Mesenchymal stem cell (in vitro differentiated cells and primary cell): ENCODE measurements at regions not wholly inside any gene's neighbourhood (a gene's known extent, or its start where the extent isn't known, plus 50 kb on each side); places are given as distances from the start of the nearest gene placed in this dataset.

Experiments
- DNase-seq: peaks from one replicate; pipeline ENCODE4 v3.0.0-alpha.2; 2013
- H2AFZ ChIP-seq: one replicate; pipeline ENCODE4 v1.6.1; 2013; ENCODE audit warnings: low read depth, mild to moderate bottlenecking, control low read depth, inconsistent platforms, low read length, moderate library complexity
- H2AK5ac ChIP-seq: 2 replicates; pipeline ENCODE4 v1.6.1; 2013; ENCODE audit warnings: low read length, moderate library complexity, mild to moderate bottlenecking, inconsistent platforms; ENCODE audit not compliant: severe bottlenecking
- H2BK120ac ChIP-seq: one replicate; pipeline ENCODE4 v1.6.1; 2013; ENCODE audit warnings: low read depth, mild to moderate bottlenecking, inconsistent platforms, low read length, moderate library complexity
- H2BK12ac ChIP-seq, 2 experiments: one replicate each; pipeline ENCODE4 v1.6.1; 2013; ENCODE audit warnings: inconsistent platforms in 2 of 2, low read length in 2 of 2, mild to moderate bottlenecking in 2 of 2, moderate library complexity in 2 of 2, control low read depth in 1 of 2
- H2BK15ac ChIP-seq: one replicate; pipeline ENCODE4 v1.6.1; 2013; ENCODE audit warnings: mild to moderate bottlenecking, low read depth, inconsistent platforms; ENCODE audit not compliant: poor library complexity, severe bottlenecking
- H2BK5ac ChIP-seq: 2 replicates; pipeline ENCODE4 v1.6.1; 2013; ENCODE audit warnings: low read depth, mild to moderate bottlenecking, low read length, control low read depth, inconsistent platforms; ENCODE audit not compliant: poor library complexity, severe bottlenecking
- H3K14ac ChIP-seq, 2 experiments: one replicate each; pipeline ENCODE4 v1.6.1; 2013; ENCODE audit warnings: inconsistent platforms in 2 of 2, low read length in 2 of 2, control low read depth in 1 of 2, mild to moderate bottlenecking in 1 of 2, moderate library complexity in 1 of 2
- H3K18ac ChIP-seq, 2 experiments: one replicate each; pipeline ENCODE4 v1.6.1; 2013; ENCODE audit warnings: inconsistent platforms in 2 of 2, low read length in 2 of 2, control low read depth in 1 of 2, low read depth in 1 of 2, mild to moderate bottlenecking in 1 of 2
- H3K23ac ChIP-seq, 2 experiments: one replicate each; pipeline ENCODE4 v1.6.1; 2013; ENCODE audit warnings: inconsistent platforms in 2 of 2, low read length in 2 of 2, mild to moderate bottlenecking in 2 of 2, moderate library complexity in 2 of 2, control low read depth in 1 of 2
- H3K27ac ChIP-seq: 2 replicates; pipeline ENCODE4 v1.5.1; 2013; ENCODE audit warnings: mild to moderate bottlenecking, moderate library complexity, low read length, control low read depth, inconsistent platforms; ENCODE audit not compliant: poor library complexity, severe bottlenecking
- H3K27me3 ChIP-seq, 2 experiments: 2 replicates each; pipeline versions ENCODE4 v1.6.1 to v1.7.0; 2013; ENCODE audit warnings: low read length in 2 of 2, mild to moderate bottlenecking in 2 of 2, moderate library complexity in 2 of 2, control low read depth in 1 of 2, inconsistent platforms in 1 of 2; ENCODE audit not compliant: control insufficient read depth in 1 of 2, insufficient read depth in 1 of 2
- H3K36me3 ChIP-seq, 2 experiments: 2 replicates each; pipeline versions ENCODE4 v1.6.1 to v1.7.0; 2013; ENCODE audit warnings: low read length in 2 of 2, control low read depth in 1 of 2, inconsistent platforms in 1 of 2, low read depth in 1 of 2, mild to moderate bottlenecking in 1 of 2; ENCODE audit not compliant: insufficient read depth in 2 of 2, control insufficient read depth in 1 of 2
- H3K4ac ChIP-seq, 2 experiments: one replicate each; pipeline ENCODE4 v1.6.1; 2013; ENCODE audit warnings: inconsistent platforms in 2 of 2, low read length in 2 of 2, mild to moderate bottlenecking in 2 of 2, moderate library complexity in 2 of 2, control low read depth in 1 of 2, low read depth in 1 of 2
- H3K4me1 ChIP-seq: 2 replicates; pipeline ENCODE4 v1.6.1; 2013; ENCODE audit warnings: low read depth, low read length, control low read depth; ENCODE audit not compliant: control insufficient read depth, insufficient read depth
- H3K4me2 ChIP-seq: 2 replicates; pipeline ENCODE4 v1.6.1; 2013; ENCODE audit warnings: low read length, mild to moderate bottlenecking, inconsistent platforms; ENCODE audit not compliant: poor library complexity, severe bottlenecking
- H3K4me3 ChIP-seq, 2 experiments: 2 replicates each; pipeline versions ENCODE4 v1.5.1 to v1.7.0; 2013; ENCODE audit warnings: low read length in 2 of 2, mild to moderate bottlenecking in 2 of 2, control low read depth in 1 of 2, low read depth in 1 of 2; ENCODE audit not compliant: insufficient read depth in 1 of 2
- H3K79me1 ChIP-seq: replicated peaks from 2 replicates; pipeline ENCODE4 v1.6.1; 2013; ENCODE audit warnings: mild to moderate bottlenecking, control low read depth, low read length, inconsistent platforms; ENCODE audit not compliant: poor library complexity, severe bottlenecking
- H3K9ac ChIP-seq: 2 replicates; pipeline ENCODE4 v1.7.0; 2013; ENCODE audit warnings: mild to moderate bottlenecking, low read length, moderate library complexity
- H3K9me3 ChIP-seq: 2 replicates; pipeline ENCODE4 v1.7.0; 2013; ENCODE audit warnings: mild to moderate bottlenecking, low read length; ENCODE audit not compliant: control insufficient read depth
- H4K8ac ChIP-seq: one replicate; pipeline ENCODE4 v1.6.1; 2013; ENCODE audit warnings: inconsistent platforms, mild to moderate bottlenecking, low read length, moderate library complexity
- H4K91ac ChIP-seq: one replicate; pipeline ENCODE4 v1.6.1; 2013; ENCODE audit warnings: mild to moderate bottlenecking, low read length, inconsistent platforms
- WGBS: methylation state at CpG from one replicate; pipeline ENCODE4 v1.1.7; 2013; ENCODE audit warnings: mixed read lengths; 5-methylcytosine and 5-hydroxymethylcytosine counted together

- Histone ChIP-seq H2BK15ac (no peak overlapping the region), H3K14ac (no peak overlapping the region), H2BK120ac (no peak overlapping the region), H3K9me3 (no peaks in the 10 kb centered on the region), H2BK5ac (no peak overlapping the region), H2AFZ (no peak overlapping the region), H3K27me3 (no peaks in the 10 kb centered on the region), H3K4me1 (no peaks in the 10 kb centered on the region), H3K27ac (no peak overlapping the region), H4K91ac (no peak overlapping the region), H3K9ac (no peak overlapping the region), H3K4ac (no peak overlapping the region), H3K36me3 (no peaks in the 10 kb centered on the region), H3K18ac (no peak overlapping the region), H3K4me3 (no peak overlapping the region), H4K8ac (no peak overlapping the region), H3K79me1 (no peaks in the 10 kb centered on the region), H2AK5ac (no peak overlapping the region), H2BK12ac (no peak overlapping the region), H3K4me2 (no peak overlapping the region), H3K23ac (no peak overlapping the region)
- peak; percentile 8 for DNase-seq
- WGBS = 49% methylated on average over 3 of the region's 4 CpGs
Measured at GRCh38 chr4:10803713-10804343, 119.3 kb upstream of the CLNK start.

DNA sequence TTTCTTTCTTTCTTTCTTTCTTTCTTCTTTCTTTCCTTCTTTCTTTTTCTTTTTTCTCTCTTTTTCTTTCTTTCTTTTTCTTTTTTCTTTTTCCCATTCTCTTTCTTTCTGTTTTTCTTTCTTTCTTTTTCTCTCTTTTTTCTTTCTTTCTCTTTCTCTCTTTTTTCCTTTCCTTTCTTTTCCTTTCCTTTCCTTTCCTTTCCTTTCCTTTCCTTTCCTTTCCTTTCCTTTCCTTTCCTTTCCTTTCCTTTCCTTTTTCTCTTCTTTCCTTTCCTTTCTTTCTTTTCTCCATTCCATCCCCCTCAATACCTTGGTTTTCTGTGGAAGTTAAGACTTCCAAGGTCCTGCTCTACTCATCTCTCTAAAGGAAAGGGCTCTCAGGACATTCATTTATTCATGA is 102.8 kb upstream of the CLNK start:
- H3K36me3 ChIP-seq = no peaks in the 10 kb centered on the region
- H3K4ac ChIP-seq = no peak overlapping the region
- DNase-seq = no peak
- H4K91ac ChIP-seq = no peak overlapping the region
- H2BK5ac ChIP-seq = no peak overlapping the region
- no peak overlapping the region for H2BK12ac ChIP-seq
- H3K23ac ChIP-seq = no peak overlapping the region
- no peak overlapping the region for H2BK120ac ChIP-seq
- peaks cover 2% of the 10 kb centered on the region for H3K4me1 ChIP-seq
- no peaks in the 10 kb centered on the region for H3K27me3 ChIP-seq
- H3K9me3 ChIP-seq = peaks cover 12% of the 10 kb centered on the region
- no peak overlapping the region for H2BK15ac ChIP-seq
- H3K14ac ChIP-seq = no peak overlapping the region
- no peak overlapping the region for H3K9ac ChIP-seq
- H3K27ac ChIP-seq = no peak overlapping the region
- H3K4me3 ChIP-seq = no peak overlapping the region
- H4K8ac ChIP-seq = no peak overlapping the region
- H3K79me1 ChIP-seq = no peaks in the 10 kb centered on the region
- no peak overlapping the region for H2AFZ ChIP-seq
- no peak overlapping the region for H2AK5ac ChIP-seq
- H3K4me2 ChIP-seq = no peak overlapping the region
- no peak overlapping the region for H3K18ac ChIP-seq

- Histone ChIP-seq H2AFZ (no peak overlapping the region), H2BK15ac (no peak overlapping the region), H4K91ac (no peak overlapping the region), H2AK5ac (no peak overlapping the region), H3K4ac (no peak overlapping the region), H2BK120ac (no peak overlapping the region), H4K8ac (no peak overlapping the region), H3K27me3 (no peaks in the 10 kb centered on the region), H3K36me3 (no peaks in the 10 kb centered on the region), H3K4me2 (no peak overlapping the region), H3K23ac (no peak overlapping the region), H3K27ac (no peak overlapping the region), H3K4me3 (no peak overlapping the region), H2BK12ac (no peak overlapping the region), H2BK5ac (no peak overlapping the region), H3K4me1 (peaks cover 2% of the 10 kb centered on the region), H3K18ac (no peak overlapping the region), H3K79me1 (no peaks in the 10 kb centered on the region), H3K9me3 (peaks cover 5% of the 10 kb centered on the region), H3K9ac (no peak overlapping the region), H3K14ac (no peak overlapping the region)
- DNase-seq = no peak
- WGBS = 96% methylated on average over 2 of the region's 2 CpGs
Measured at GRCh38 chr4:10784621-10785020, 100.1 kb upstream of the CLNK start.

- Histone ChIP-seq H4K91ac (no peak overlapping the region), H3K4me2 (peak overlapping the region; percentile 4), H2AFZ (no peak overlapping the region), H3K27me3 (no peaks in the 10 kb centered on the region), H3K4me1 (peaks cover 2% of the 10 kb centered on the region), H3K27ac (peak overlapping the region; percentile 22), H2BK15ac (no peak overlapping the region), H3K9me3 (peaks cover 5% of the 10 kb centered on the region), H3K4ac (peak overlapping the region in 1 of 2 experiments; percentile 59), H3K18ac (no peak overlapping the region), H3K79me1 (no peaks in the 10 kb centered on the region), H2AK5ac (no peak overlapping the region), H2BK12ac (no peak overlapping the region), H2BK120ac (peak overlapping the region; percentile 76), H4K8ac (no peak overlapping the region), H2BK5ac (no peak overlapping the region), H3K4me3 (no peak overlapping the region), H3K36me3 (no peaks in the 10 kb centered on the region), H3K14ac (no peak overlapping the region), H3K9ac (peak overlapping the region; percentile 21), H3K23ac (no peak overlapping the region)
- WGBS = 5% methylated on average over 3 of the region's 3 CpGs
- peak; percentile 80 for DNase-seq
Measured at GRCh38 chr4:10783351-10783750, 98.8 kb upstream of the CLNK start.
